GM18502 (cell line): ENCODE measurements at regions not wholly inside any gene's neighbourhood (a gene's known extent, or its start where the extent isn't known, plus 50 kb on each side); places are given as distances from the start of the nearest gene placed in this dataset.

Source experiments
- ATAC-seq: cut with Tn5 transposase; IDR thresholded peaks from one replicate; pipeline ENCODE4 v1.9.1; 2021; ENCODE audit warnings: mild to moderate bottlenecking; ENCODE audit not compliant: unreplicated experiment, poor library complexity

GRCh38 chr6:44778513-44778912 is 391.0 kb downstream of the CDC5L start:
- ATAC-seq: no peak
